Stimulated activated naive CD8-positive, alpha-beta T cell treated with anti-CD3 and anti-CD28 coated beads, Interleukin-15, Interleukin-2, amounts not matched to agents 100 ng/mL and 50 ng/mL, for 24 hours (primary cell): ENCODE measurements at regions not wholly inside any gene's neighbourhood (a gene's known extent, or its start where the extent isn't known, plus 50 kb on each side); places are given as distances from the start of the nearest gene placed in this dataset.

ENCODE experiments used
- H3K27ac Mint-ChIP-seq: one replicate; pipeline ENCODE4 v1.8.0; 2021; ENCODE audit warnings: mild to moderate bottlenecking, mixed read lengths
- H3K27me3 Mint-ChIP-seq: one replicate; pipeline ENCODE4 v1.8.0; 2021; ENCODE audit warnings: mixed read lengths
- H3K36me3 Mint-ChIP-seq: one replicate; pipeline ENCODE4 v1.8.0; 2021; ENCODE audit warnings: low read depth, mixed read lengths
- H3K4me1 Mint-ChIP-seq: one replicate; pipeline ENCODE4 v1.8.0; 2021; ENCODE audit warnings: low read depth, mixed read lengths
- H3K4me3 Mint-ChIP-seq: one replicate; pipeline ENCODE4 v1.8.0; 2021; ENCODE audit warnings: mild to moderate bottlenecking, mixed read lengths
- H3K9me3 Mint-ChIP-seq: one replicate; pipeline ENCODE4 v1.8.0; 2021; ENCODE audit warnings: mixed read lengths

DNA sequence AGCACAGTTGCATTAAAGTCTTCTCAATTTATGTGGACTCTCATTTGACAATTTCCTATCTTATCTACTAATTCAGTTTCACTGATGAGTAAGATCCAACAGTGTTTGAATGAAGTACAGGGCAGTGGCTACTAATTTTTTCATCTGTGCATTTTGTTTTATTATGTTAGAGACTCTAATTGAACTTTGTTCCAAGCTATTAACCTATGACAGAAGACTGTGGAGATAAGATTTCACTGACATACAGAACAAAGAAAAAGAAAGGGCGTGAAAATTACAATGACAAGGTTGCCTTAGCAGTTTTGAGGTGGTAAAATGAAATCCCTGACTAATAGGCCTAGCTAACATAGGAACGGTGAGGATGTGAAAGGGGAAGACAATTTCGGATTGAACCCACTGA lies 153.2 kb upstream of the SOX5 start:
- no peaks in the 10 kb centered on the region for H3K36me3 Mint-ChIP-seq
- H3K4me1 Mint-ChIP-seq, result no peaks in the 10 kb centered on the region
- no peak overlapping the region for H3K27ac Mint-ChIP-seq
- peaks cover 4% of the 10 kb centered on the region for H3K9me3 Mint-ChIP-seq
- no peak overlapping the region for H3K4me3 Mint-ChIP-seq
- H3K27me3 Mint-ChIP-seq, result no peaks in the 10 kb centered on the region

DNA sequence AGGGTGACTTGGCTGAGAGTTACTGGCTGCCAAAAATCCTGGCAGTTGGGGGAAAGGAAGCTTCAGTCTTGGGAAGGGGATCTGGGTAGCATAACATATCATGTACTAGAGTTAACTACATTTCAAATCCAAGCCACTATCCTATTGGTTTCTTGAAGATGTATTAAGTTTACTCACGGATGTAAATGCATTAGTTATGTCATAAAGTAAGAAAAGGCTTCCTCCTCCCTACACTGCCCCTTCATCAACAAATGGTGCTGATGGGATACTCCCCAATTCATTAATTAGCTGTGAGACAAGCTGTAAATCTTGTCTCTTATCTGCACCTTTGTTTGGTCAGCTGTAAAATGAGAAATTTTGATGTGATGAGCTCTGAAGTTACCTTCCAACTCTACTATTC lies 150.1 kb upstream of the SOX5 start:
- H3K27ac Mint-ChIP-seq, result no peak overlapping the region

DNA sequence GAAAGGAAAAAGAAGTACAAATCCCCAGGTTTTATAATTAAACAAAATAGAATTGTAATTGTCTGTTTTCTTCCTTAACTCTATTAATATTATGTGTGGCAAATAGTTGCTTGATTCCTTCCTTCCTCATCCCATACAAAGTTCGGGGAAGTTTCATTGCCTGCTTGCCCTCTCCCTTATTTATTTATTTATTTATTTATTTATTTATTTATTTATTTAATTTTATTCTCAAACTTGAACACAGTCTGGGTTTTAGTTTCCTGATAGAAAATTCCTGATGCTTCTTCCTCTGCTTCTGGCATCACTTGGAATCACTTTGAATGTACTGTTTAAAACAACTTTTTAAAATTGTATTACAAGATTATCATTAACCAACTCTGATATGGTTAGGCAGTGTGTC lies 145.8 kb upstream of the SOX5 start:
- Mint-ChIP-seq H3K36me3 (no peaks in the 10 kb centered on the region), H3K4me1 (no peaks in the 10 kb centered on the region), H3K9me3 (peaks cover 4% of the 10 kb centered on the region), H3K27ac (no peak overlapping the region), H3K4me3 (no peak overlapping the region), H3K27me3 (no peaks in the 10 kb centered on the region)

More for the DNA sequence above, 150.1 kb upstream of the SOX5 start:
- Mint-ChIP-seq H3K36me3 (no peaks in the 10 kb centered on the region), H3K4me3 (no peak overlapping the region), H3K9me3 (peaks cover 8% of the 10 kb centered on the region), H3K4me1 (no peaks in the 10 kb centered on the region), H3K27me3 (no peaks in the 10 kb centered on the region)

DNA sequence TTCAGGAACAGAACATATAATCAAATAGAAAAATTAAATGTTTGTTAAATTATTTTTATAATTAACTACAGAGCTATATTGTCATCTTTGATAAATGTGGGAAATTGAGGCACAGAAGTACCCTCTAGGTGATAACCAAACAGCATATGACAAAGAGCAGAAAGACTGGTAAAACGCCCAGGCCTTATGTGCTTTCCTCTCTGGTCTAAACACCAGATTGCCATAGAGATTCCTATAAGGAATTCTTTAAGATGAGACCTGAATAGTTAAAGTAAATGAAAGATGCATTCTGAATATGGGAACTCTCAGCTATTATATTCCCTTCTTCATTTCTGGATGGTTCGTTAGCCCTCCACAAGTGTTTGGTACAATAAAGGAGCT lies 140.0 kb upstream of the SOX5 start:
- H3K4me3 Mint-ChIP-seq, result no peak overlapping the region
- no peaks in the 10 kb centered on the region for H3K36me3 Mint-ChIP-seq
- no peaks in the 10 kb centered on the region for H3K27me3 Mint-ChIP-seq
- H3K4me1 Mint-ChIP-seq, result no peaks in the 10 kb centered on the region
- H3K9me3 Mint-ChIP-seq, result no peaks in the 10 kb centered on the region
- no peak overlapping the region for H3K27ac Mint-ChIP-seq

DNA sequence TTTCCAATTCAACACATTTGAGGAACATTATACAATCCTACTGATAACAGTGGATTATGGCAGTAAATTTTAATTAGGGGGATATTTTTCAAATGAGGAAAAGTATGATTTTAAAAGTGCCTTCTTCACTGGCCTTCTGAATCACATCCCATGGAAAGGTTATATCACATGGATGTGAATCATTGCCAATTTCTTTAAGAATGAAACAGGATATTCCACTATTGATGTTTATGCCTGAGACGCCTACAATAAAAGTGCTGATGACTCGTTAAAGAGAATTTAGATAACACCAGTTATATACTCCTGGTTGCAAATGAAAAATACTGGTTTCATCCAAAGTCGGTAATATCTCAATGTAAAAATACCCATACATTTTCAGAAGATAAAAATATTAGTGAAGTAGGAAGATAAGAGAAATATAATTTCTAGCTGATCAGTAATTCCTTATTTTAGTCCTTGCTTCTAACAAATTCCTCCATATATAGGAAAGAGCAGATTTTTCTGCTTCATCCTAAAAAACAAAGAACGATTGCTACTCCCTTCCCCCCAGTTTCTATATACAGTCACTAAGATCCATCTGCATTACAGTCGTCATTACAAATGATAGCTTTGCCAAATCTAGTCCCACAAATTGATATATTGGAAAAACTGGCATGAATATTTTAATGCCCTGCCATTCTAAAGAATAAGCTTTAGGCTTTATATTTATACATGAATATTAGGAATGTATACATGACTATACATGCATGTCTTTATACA lies 139.5 kb upstream of the SOX5 start:
- no peaks in the 10 kb centered on the region for H3K27me3 Mint-ChIP-seq
- H3K4me3 Mint-ChIP-seq, result no peak overlapping the region
- H3K36me3 Mint-ChIP-seq, result no peaks in the 10 kb centered on the region
- H3K4me1 Mint-ChIP-seq, result no peaks in the 10 kb centered on the region
- H3K9me3 Mint-ChIP-seq, result no peaks in the 10 kb centered on the region
- H3K27ac Mint-ChIP-seq, result no peak overlapping the region

DNA sequence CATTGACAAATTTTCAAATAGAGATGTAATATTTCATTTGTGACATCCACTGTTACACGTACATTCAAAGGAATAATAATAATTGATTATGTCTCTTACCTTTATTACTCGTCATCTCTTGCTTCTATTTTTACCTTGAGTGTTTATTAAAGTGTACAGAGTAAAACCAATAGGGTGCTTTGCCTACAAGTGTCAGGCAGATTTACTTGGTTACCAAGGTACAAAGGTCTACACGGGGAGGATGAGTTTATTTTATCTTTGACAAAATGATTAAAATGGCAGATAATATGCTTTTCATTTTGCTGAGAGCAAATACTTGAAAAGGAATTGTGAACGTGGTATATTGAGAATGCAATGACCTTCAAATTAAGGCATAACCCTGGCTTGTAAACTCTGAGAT lies 137.8 kb upstream of the SOX5 start:
- Mint-ChIP-seq H3K27me3 (no peaks in the 10 kb centered on the region), H3K4me1 (no peaks in the 10 kb centered on the region), H3K36me3 (no peaks in the 10 kb centered on the region), H3K27ac (no peak overlapping the region), H3K9me3 (no peaks in the 10 kb centered on the region), H3K4me3 (no peak overlapping the region)

DNA sequence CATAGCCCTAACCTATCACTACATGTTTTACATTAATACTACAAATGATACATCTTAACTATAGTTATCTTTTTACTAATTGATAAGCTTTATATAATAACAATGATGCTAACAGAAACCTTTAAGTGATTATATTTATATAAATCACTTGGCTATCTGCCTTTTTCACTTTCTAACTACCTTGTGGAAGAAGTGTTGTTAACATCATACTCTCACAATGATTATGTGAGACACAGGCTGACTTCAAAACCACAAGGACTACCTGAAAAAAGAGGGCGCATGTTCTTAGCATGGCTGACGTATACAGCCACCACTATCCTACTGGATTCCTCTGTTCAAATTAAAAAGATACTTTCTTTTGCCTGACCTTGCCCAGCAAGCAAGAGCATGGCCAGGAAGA lies 135.3 kb upstream of the SOX5 start:
- H3K4me3 Mint-ChIP-seq, result no peak overlapping the region
- no peaks in the 10 kb centered on the region for H3K36me3 Mint-ChIP-seq
- H3K27me3 Mint-ChIP-seq, result no peaks in the 10 kb centered on the region
- no peaks in the 10 kb centered on the region for H3K9me3 Mint-ChIP-seq
- no peak overlapping the region for H3K27ac Mint-ChIP-seq
- no peaks in the 10 kb centered on the region for H3K4me1 Mint-ChIP-seq

DNA sequence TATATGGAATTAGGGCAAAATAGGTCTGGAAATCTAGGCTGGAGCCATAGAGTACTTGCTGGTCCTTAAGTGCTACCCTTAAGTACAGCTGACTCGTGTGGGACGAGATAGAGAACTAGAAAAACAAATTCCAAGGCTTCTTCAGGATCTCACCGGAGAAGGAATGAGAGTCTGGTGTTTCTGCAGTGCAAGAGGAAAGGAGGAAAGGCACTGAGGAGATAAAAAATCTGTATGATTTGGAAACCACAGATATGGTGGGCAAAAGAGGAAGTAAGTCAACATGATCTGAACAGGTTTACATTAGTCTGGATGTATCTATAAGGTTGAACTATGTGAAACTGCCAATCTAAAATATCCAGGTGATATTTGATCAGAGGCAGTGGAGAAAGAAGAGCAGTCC lies 134.4 kb upstream of the SOX5 start:
- Mint-ChIP-seq H3K36me3 (no peaks in the 10 kb centered on the region), H3K4me3 (no peak overlapping the region), H3K4me1 (no peaks in the 10 kb centered on the region), H3K9me3 (no peaks in the 10 kb centered on the region), H3K27ac (no peak overlapping the region), H3K27me3 (no peaks in the 10 kb centered on the region)

DNA sequence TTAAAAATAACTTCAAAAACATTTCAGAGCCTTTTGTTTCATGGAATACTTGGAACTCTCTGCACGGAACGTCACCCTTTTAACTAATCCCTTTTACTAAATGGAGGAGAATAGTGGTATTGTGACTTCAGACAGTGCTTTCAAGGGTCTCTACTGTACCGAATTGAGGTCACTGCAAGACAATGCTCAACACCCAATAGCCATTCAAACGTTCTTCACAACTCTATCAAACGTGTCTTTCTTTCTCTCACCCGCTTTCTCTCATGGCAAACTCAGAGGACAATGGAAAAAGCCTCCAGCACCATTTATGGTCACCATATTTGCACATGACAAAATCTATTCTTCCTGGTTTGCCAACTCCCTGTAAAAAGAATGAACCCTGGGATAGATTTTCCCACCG lies 132.1 kb upstream of the SOX5 start:
- no peaks in the 10 kb centered on the region for H3K27me3 Mint-ChIP-seq
- no peak overlapping the region for H3K4me3 Mint-ChIP-seq
- H3K9me3 Mint-ChIP-seq, result no peaks in the 10 kb centered on the region
- H3K27ac Mint-ChIP-seq, result no peak overlapping the region
- no peaks in the 10 kb centered on the region for H3K4me1 Mint-ChIP-seq
- H3K36me3 Mint-ChIP-seq, result no peaks in the 10 kb centered on the region

DNA sequence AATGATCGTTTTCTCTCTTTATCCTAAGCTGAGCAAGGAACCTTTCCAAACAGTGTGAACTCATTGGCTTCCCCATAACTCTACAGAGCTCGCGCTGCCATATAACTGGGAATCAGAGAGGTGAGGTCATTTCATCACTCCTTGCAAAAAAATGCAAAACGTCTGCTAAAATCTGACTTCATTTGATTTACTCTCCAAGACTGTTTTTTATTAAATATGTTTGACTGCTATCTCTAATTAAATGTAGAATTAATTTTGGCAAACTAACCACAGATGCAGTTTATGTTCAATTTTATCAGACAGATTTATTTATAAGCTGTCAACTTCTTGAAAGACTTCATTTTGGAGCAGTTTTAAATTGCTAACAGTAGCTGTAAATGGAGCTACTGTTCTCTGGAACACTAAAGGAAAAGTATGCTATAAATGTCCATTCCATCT lies 131.6 kb upstream of the SOX5 start:
- no peaks in the 10 kb centered on the region for H3K36me3 Mint-ChIP-seq
- H3K27me3 Mint-ChIP-seq, result no peaks in the 10 kb centered on the region
- H3K27ac Mint-ChIP-seq, result no peak overlapping the region
- H3K9me3 Mint-ChIP-seq, result no peaks in the 10 kb centered on the region
- no peaks in the 10 kb centered on the region for H3K4me1 Mint-ChIP-seq
- no peak overlapping the region for H3K4me3 Mint-ChIP-seq

DNA sequence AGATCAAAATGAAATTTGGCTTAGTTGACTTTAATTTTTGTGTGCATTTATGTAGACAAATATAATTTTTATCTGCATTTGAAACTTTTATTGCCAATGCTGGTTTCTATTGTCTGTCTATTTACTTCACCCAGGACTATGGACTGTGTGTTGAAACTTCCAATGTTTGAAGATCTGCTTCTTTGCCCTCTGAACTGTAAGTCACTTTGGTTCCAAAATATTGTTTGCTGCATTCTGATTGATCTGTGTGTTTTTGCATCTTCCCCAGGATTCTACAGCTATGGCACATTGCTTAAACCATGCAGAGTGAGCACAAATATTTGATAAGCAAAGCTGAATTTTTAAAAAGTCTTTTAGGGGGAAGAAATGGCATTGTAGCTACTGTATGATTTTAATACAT lies 131.0 kb upstream of the SOX5 start:
- no peaks in the 10 kb centered on the region for H3K27me3 Mint-ChIP-seq
- H3K36me3 Mint-ChIP-seq, result no peaks in the 10 kb centered on the region
- no peak overlapping the region for H3K4me3 Mint-ChIP-seq
- H3K27ac Mint-ChIP-seq, result no peak overlapping the region
- no peaks in the 10 kb centered on the region for H3K9me3 Mint-ChIP-seq
- no peaks in the 10 kb centered on the region for H3K4me1 Mint-ChIP-seq

DNA sequence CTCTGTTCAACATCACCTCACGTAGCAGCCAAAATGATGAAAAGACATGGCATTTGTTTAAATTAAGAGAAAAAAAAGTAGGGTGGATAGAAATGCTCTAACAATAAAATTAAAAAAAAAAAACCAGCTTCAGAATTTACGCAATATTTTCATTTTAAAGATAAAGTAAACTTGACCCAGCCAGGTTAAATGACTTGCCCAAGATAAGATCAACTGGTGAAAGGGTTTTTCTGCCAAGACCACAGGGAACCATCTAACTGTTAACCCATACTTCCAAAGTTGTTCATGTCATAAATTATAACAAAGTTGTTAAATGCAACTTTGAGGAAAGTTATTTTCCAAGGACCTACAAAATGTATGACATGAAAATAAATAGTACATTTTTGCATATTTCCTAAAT lies 129.6 kb upstream of the SOX5 start:
- Mint-ChIP-seq H3K4me3 (no peak overlapping the region), H3K36me3 (no peaks in the 10 kb centered on the region), H3K4me1 (no peaks in the 10 kb centered on the region), H3K9me3 (no peaks in the 10 kb centered on the region), H3K27ac (no peak overlapping the region), H3K27me3 (no peaks in the 10 kb centered on the region)

DNA sequence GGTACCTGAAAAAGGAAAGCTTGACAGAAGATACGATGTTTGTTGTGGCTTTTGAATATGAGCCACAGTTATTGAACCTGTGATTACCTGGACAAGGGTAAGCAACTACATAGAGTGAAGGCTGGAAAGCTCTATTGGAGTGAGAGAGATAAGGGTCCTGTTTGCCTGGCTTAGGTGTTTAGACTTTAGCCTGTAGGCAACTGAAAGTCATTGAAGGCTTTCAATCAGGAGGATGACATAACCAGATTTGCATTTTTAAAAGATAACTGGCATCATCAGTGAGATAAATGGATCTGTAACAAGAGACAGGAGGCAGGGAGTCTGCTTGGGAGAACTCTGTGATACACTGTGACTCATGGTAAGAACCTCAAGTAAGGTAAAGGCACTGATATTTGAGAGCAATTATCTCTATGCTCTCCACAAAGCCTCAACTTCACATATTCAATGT lies 128.9 kb upstream of the SOX5 start:
- H3K4me3 Mint-ChIP-seq, result no peak overlapping the region
- no peaks in the 10 kb centered on the region for H3K27me3 Mint-ChIP-seq
- H3K9me3 Mint-ChIP-seq, result no peaks in the 10 kb centered on the region
- H3K4me1 Mint-ChIP-seq, result no peaks in the 10 kb centered on the region
- H3K36me3 Mint-ChIP-seq, result no peaks in the 10 kb centered on the region
- H3K27ac Mint-ChIP-seq, result no peak overlapping the region

DNA sequence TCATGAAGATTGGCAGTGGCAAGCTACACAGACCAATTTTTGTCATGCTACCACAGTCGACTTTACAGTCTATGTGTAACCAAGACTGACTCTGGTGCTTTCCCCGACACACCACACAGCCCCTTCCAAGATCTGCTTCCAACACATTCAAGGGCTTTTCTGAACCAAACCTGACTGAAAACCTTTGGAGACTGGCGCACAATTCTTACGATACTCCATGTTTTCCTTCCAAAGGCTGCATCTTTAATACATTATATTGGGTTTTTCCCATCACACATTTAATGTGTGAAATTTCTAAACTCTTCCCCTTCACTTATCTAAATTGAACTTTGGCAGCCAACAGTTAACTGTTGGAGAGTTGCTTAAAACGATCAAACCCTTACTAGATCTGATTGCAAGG lies 127.7 kb upstream of the SOX5 start:
- Mint-ChIP-seq H3K4me1 (no peaks in the 10 kb centered on the region), H3K9me3 (no peaks in the 10 kb centered on the region), H3K4me3 (no peak overlapping the region), H3K27ac (no peak overlapping the region), H3K27me3 (no peaks in the 10 kb centered on the region), H3K36me3 (no peaks in the 10 kb centered on the region)

DNA sequence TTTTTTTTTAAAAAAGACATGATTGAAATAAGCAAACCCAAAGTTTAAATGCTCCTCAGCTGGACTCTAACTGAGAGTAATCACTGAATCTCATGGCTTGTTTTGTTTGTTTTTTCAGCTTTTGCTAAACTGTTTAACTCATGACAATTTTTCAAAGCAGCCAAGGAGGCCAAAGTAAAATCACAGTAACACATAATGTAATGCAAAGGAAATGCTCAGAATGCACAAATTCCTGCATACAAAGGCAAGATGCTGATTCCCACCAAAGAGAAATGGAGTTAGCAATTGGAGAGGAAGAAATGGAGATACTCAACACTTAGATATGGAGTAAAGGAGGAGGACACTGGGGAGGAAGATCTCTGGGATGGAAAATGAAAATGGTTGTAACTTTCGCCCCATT lies 126.2 kb upstream of the SOX5 start:
- Mint-ChIP-seq H3K27me3 (no peaks in the 10 kb centered on the region), H3K4me1 (no peaks in the 10 kb centered on the region), H3K4me3 (no peak overlapping the region), H3K27ac (no peak overlapping the region), H3K9me3 (no peaks in the 10 kb centered on the region), H3K36me3 (no peaks in the 10 kb centered on the region)

DNA sequence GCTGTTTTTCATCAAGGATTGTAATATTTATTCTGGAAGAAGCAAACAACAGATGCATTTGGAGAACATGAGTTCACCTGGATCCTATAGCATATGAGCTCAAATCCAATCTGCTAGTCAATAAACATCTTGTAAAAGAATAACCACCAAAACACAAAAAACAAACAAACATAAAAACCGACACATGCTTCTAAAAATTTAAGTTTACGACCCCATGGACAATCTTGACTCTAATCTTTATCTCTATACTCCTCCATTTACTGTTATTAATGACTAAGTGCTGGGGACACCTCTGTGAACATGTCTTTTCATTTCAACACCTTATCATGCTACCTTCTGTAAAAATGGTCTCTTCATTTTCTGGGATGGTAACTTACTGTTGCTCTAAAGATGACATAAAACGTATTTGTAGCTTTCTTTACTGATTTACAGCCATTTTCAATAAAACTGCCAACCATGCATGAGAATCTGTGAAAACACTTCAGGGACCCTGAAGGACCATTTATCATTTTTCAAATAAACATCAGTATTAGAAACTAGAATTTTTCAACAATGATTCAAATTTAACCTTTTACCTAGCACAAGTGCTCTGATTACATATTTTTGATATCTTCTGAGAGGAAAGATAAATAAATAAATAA lies 123.8 kb upstream of the SOX5 start:
- H3K4me1 Mint-ChIP-seq, result no peaks in the 10 kb centered on the region

More for the DNA sequence above, 123.8 kb upstream of the SOX5 start:
- no peaks in the 10 kb centered on the region for H3K36me3 Mint-ChIP-seq
- no peaks in the 10 kb centered on the region for H3K9me3 Mint-ChIP-seq
- no peak overlapping the region for H3K4me3 Mint-ChIP-seq
- H3K27me3 Mint-ChIP-seq, result no peaks in the 10 kb centered on the region
- H3K27ac Mint-ChIP-seq, result no peak overlapping the region
